ENCODE measurements at regions not wholly inside any gene's neighbourhood (a gene's known extent, or its start where the extent isn't known, plus 50 kb on each side); places are given as distances from the start of the nearest gene placed in this dataset.

- TF ChIP-seq ZNF577 (CRISPR knock-in tag; IDR thresholded peaks at IDR 0.05; ENCODE audit: borderline replicate concordance, low read depth) (no peak), HNRNPL (IDR thresholded peaks at IDR 0.05; ENCODE audit: low read depth, low read length) (no peak), ZC3H4 (CRISPR knock-in tag; IDR thresholded peaks at IDR 0.05; ENCODE audit: borderline replicate concordance) (no peak), BRCA1 (CRISPR knock-in tag; IDR thresholded peaks at IDR 0.05) (no peak), ZNF343 (CRISPR knock-in tag; IDR thresholded peaks at IDR 0.05) (no peak), HOXA5 (CRISPR knock-in tag; IDR thresholded peaks at IDR 0.05) (no peak), NFKB2 (CRISPR knock-in tag; IDR thresholded peaks at IDR 0.05; ENCODE audit: borderline replicate concordance) (no peak), SMARCE1 (IDR thresholded peaks at IDR 0.05; ENCODE audit: borderline replicate concordance) (no peak), ZNF33B (CRISPR knock-in tag; IDR thresholded peaks at IDR 0.05) (no peak), KMT2B (CRISPR knock-in tag; IDR thresholded peaks at IDR 0.05) (no peak), ISX (CRISPR knock-in tag; conservative IDR thresholded peaks at IDR 0.05) (no peak), ZNF646 (CRISPR knock-in tag; IDR thresholded peaks at IDR 0.05) (no peak)
- TF ChIP-seq, protein P1, sequence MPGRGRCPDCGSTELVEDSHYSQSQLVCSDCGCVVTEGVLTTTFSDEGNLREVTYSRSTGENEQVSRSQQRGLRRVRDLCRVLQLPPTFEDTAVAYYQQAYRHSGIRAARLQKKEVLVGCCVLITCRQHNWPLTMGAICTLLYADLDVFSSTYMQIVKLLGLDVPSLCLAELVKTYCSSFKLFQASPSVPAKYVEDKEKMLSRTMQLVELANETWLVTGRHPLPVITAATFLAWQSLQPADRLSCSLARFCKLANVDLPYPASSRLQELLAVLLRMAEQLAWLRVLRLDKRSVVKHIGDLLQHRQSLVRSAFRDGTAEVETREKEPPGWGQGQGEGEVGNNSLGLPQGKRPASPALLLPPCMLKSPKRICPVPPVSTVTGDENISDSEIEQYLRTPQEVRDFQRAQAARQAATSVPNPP (CRISPR knock-in tag; IDR thresholded peaks at IDR 0.05) = no peak
- TF ChIP-seq, protein P2, sequence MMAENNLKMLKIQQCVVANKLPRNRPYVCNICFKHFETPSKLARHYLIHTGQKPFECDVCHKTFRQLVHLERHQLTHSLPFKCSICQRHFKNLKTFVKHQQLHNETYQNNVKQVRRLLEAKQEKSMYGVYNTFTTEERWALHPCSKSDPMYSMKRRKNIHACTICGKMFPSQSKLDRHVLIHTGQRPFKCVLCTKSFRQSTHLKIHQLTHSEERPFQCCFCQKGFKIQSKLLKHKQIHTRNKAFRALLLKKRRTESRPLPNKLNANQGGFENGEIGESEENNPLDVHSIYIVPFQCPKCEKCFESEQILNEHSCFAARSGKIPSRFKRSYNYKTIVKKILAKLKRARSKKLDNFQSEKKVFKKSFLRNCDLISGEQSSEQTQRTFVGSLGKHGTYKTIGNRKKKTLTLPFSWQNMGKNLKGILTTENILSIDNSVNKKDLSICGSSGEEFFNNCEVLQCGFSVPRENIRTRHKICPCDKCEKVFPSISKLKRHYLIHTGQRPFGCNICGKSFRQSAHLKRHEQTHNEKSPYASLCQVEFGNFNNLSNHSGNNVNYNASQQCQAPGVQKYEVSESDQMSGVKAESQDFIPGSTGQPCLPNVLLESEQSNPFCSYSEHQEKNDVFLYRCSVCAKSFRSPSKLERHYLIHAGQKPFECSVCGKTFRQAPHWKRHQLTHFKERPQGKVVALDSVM (CRISPR knock-in tag; IDR thresholded peaks at IDR 0.05) = no peak
- no peak for FAIRE-seq
Measured at GRCh38 chr5:33267801-33268200, 173.0 kb upstream of the TARS1 start.

More at GRCh38 chr5:33267801-33268200, 173.0 kb upstream of the TARS1 start:
- H3K4me1 ChIP-seq (ENCODE audit: insufficient read depth, low read length) = no peaks in the 10 kb centered on the region
- no peaks in the 10 kb centered on the region for H3K27me3 ChIP-seq (ENCODE audit: control insufficient read depth in 1 of 2, insufficient read depth in 2 of 2, low read length in 2 of 2)
- WGBS (ENCODE audit: low lambda C conversion rate) = 0% methylated on average over 1 of the region's 1 CpG
- peaks cover 12% of the 10 kb centered on the region for H3K9me3 ChIP-seq (ENCODE audit: low read length)
- no peak overlapping the region for H3K9ac ChIP-seq (ENCODE audit: insufficient read depth, low read depth, low read length)
- no peak overlapping the region for H3K27ac ChIP-seq (ENCODE audit: extremely low read length, insufficient read depth, low read length)
- BruUV-seq (replicated peaks) = no TSS peak
- CTCF ChIA-PET (ENCODE audit: low intra/inter-chr PET ratio, low total read pairs) = no interaction called here
- H4K20me1 ChIP-seq (ENCODE audit: insufficient read depth, low read length) = no peaks in the 10 kb centered on the region
- in situ Hi-C loops (cut with HindIII; ENCODE audit: extremely low pct_ligation_motif_present, low pct_unique_long_range_greater_than_20kb) = no loop called here
- H3K79me2 ChIP-seq (ENCODE audit: insufficient read depth, low read length) = no peaks in the 10 kb centered on the region
- no peak overlapping the region for H3K4me3 ChIP-seq (replicated peaks in 1 of 3; ENCODE audit: insufficient read depth in 1 of 3, low read depth in 2 of 3, low read length in 3 of 3)
- H2AFZ ChIP-seq (ENCODE audit: low read length) = no peak overlapping the region
- no peak for DNase-seq (ENCODE audit: low spot score)
- H3K4me2 ChIP-seq (ENCODE audit: low read depth, low read length) = no peak overlapping the region
- intact Hi-C loops (cut with micrococcal nuclease; ENCODE audit: unreplicated experiment) = no loop called here
- no peak for ATAC-seq
- POLR2A ChIA-PET = no interaction called here
- H3K36me3 ChIP-seq (replicated peaks in 1 of 2; ENCODE audit: control insufficient read depth in 1 of 2, insufficient read depth in 2 of 2, low read length in 2 of 2) = no peaks in the 10 kb centered on the region
